SK-N-MC (cell line): ENCODE measurements at regions not wholly inside any gene's neighbourhood (a gene's known extent, or its start where the extent isn't known, plus 50 kb on each side); places are given as distances from the start of the nearest gene placed in this dataset.

Experiments
- EZH2 ChIP-seq: fragments of 200-600 bp; sonication (generic); IDR thresholded peaks from one replicate; pipeline ENCODE4 v1.6.1; 2017; ENCODE audit warnings: antibody characterized with exemption
- FOXP2 ChIP-seq: optimal IDR thresholded peaks from 2 replicates; pipeline ENCODE3; 2011; ENCODE audit warnings: mild to moderate bottlenecking, moderate library complexity; ENCODE audit not compliant: insufficient read depth; ENCODE audit errors: extremely low read length, control extremely low read depth
- POLR2AphosphoS5 ChIP-seq: IDR thresholded peaks from 2 replicates; pipeline ENCODE4 v1.6.1; 2012; ENCODE audit warnings: mild to moderate bottlenecking, low read depth, low read length, borderline replicate concordance

DNA sequence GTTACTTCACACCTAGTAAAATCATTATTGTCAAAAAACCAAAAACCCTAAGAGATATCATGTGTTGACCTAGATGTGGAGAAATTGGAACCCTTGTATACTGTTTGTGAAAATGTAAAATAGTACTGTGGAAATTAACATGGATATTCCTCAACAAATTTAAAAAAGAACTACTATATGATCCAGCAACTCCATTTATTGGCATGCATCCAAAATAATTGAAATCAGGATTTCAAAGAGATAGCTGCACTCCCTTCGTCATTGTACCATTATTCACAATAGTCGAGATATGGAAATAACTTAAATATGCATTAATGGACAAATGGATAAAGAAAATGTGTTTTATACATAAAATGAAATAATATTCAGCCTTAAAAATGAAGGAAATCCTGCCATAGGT is 105.3 kb upstream of the ZC3H15 start:
- TF ChIP-seq EZH2: no peak
- no peak for TF ChIP-seq POLR2AphosphoS5
- no peak for TF ChIP-seq FOXP2
